SU-DHL-6 (cell line): ENCODE measurements at regions not wholly inside any gene's neighbourhood (a gene's known extent, or its start where the extent isn't known, plus 50 kb on each side); places are given as distances from the start of the nearest gene placed in this dataset.

Source experiments
- H2AFZ ChIP-seq: fragments of 200-600 bp; sonication (generic); 2 replicates; pipeline ENCODE4 v1.6.1; 2014; ENCODE audit warnings: low read depth, mild to moderate bottlenecking, moderate library complexity, mixed read lengths, antibody characterized with exemption, low read length; ENCODE audit not compliant: severe bottlenecking
- H3F3A ChIP-seq: fragments of 200-600 bp; shearing (Covaris generic); 2 replicates; pipeline ENCODE4 v1.6.0; 2016; ENCODE audit warnings: antibody characterized with exemption, mild to moderate bottlenecking; ENCODE audit not compliant: insufficient read depth
- H3K27ac ChIP-seq: fragments of 200-600 bp; sonication (generic); 2 replicates; pipeline ENCODE4 v1.5.1; 2016; ENCODE audit warnings: low read depth, mild to moderate bottlenecking, low read length, moderate library complexity, mixed read lengths
- H3K27me3 ChIP-seq: fragments of 200-600 bp; sonication (generic), shearing (Covaris generic); 2 replicates; pipeline ENCODE4 v1.6.0; 2014; ENCODE audit warnings: mild to moderate bottlenecking, low read length
- H3K36me3 ChIP-seq: fragments of 200-600 bp; sonication (generic); 2 replicates; pipeline ENCODE4 v1.6.1; 2014; ENCODE audit warnings: mild to moderate bottlenecking, low read length, mixed read lengths
- H3K4me2 ChIP-seq: fragments of 300-600, 200-600 bp; shearing (Covaris generic), sonication (generic); 2 replicates; pipeline ENCODE4 v1.6.0; 2014; ENCODE audit warnings: low read length, low read depth, mild to moderate bottlenecking; ENCODE audit not compliant: poor library complexity, severe bottlenecking
- H3K4me3 ChIP-seq: fragments of 200-600 bp; sonication (generic); 2 replicates; pipeline ENCODE4 v1.5.1; 2014; ENCODE audit warnings: antibody characterized with exemption, low read length, mild to moderate bottlenecking, mixed read lengths; ENCODE audit not compliant: insufficient read depth, poor library complexity, severe bottlenecking
- H3K79me2 ChIP-seq: fragments of 200-600 bp; sonication (generic); 2 replicates; pipeline ENCODE4 v1.6.1; 2014; ENCODE audit warnings: mild to moderate bottlenecking, low read length, moderate library complexity; ENCODE audit not compliant: insufficient read depth
- H3K9ac ChIP-seq: fragments of 200-600 bp; sonication (generic); 2 replicates; pipeline ENCODE4 v1.7.0; 2014; ENCODE audit warnings: mild to moderate bottlenecking, low read length
- H3K9me2 ChIP-seq: fragments of 200-600 bp; sonication (generic); replicated peaks from 2 replicates; pipeline ENCODE4 v1.6.1; 2014; ENCODE audit warnings: low read length; ENCODE audit not compliant: insufficient read depth
- H3K9me3 ChIP-seq: fragments of 200-600 bp; sonication (generic); 2 replicates; pipeline ENCODE4 v1.6.1; 2014; ENCODE audit warnings: low read length, mixed read lengths; ENCODE audit not compliant: insufficient read depth
- H4K20me1 ChIP-seq: fragments of 200-600 bp; sonication (generic); 2 replicates; pipeline ENCODE4 v1.6.1; 2014; ENCODE audit warnings: low read depth, mild to moderate bottlenecking, antibody characterized with exemption, low read length, moderate library complexity, mixed read lengths
- EZH2phosphoT487 ChIP-seq: fragments of 200-600 bp; sonication (generic), shearing (Covaris generic); conservative IDR thresholded peaks from 2 replicates; pipeline ENCODE4 v1.6.1; 2018; ENCODE audit warnings: mild to moderate bottlenecking, antibody characterized with exemption, low read length, moderate library complexity, mixed read lengths
- TF ChIP-seq, protein P1 (sequence below): fragments of 200-600 bp; sonication (generic); IDR thresholded peaks from one replicate; pipeline ENCODE4 v1.5.1; 2017; ENCODE audit warnings: antibody characterized with exemption, mild to moderate bottlenecking, low read length, moderate library complexity; ENCODE audit not compliant: insufficient read depth, poor library complexity, severe bottlenecking

DNA sequence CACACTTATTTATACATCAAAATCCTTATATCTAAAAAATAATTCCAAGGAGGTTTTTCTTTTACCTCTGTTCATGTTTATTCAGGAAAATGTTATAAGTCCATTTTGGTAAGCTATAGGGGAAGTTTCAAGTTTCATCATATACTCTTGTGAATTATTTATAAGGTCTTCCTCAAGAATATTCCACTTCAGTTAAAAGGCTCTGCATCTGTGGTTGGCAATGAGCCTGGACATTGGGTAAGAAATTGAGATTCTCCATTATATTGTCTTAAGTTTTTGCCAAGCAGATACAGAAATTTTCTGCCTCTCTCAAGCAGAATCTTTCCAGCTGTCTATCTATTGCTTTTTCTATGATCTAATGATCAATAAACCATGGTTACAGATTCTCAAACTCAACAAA lies 641.9 kb downstream of the NLGN4X start:
- H3K9me3 ChIP-seq = no peaks in the 10 kb centered on the region
- no peak overlapping the region for H3K27ac ChIP-seq
- no peak overlapping the region for H3K4me3 ChIP-seq
- no peak overlapping the region for H2AFZ ChIP-seq
- no peak overlapping the region for H3K9ac ChIP-seq
- no peak overlapping the region for H3K4me2 ChIP-seq
- H3K9me2 ChIP-seq = no peaks in the 10 kb centered on the region
- no peaks in the 10 kb centered on the region for H4K20me1 ChIP-seq
- H3F3A ChIP-seq = no peaks in the 10 kb centered on the region
- no peaks in the 10 kb centered on the region for H3K27me3 ChIP-seq
- H3K36me3 ChIP-seq = no peaks in the 10 kb centered on the region
- no peaks in the 10 kb centered on the region for H3K79me2 ChIP-seq
- no peak for TF ChIP-seq EZH2phosphoT487
- TF ChIP-seq, protein P1, sequence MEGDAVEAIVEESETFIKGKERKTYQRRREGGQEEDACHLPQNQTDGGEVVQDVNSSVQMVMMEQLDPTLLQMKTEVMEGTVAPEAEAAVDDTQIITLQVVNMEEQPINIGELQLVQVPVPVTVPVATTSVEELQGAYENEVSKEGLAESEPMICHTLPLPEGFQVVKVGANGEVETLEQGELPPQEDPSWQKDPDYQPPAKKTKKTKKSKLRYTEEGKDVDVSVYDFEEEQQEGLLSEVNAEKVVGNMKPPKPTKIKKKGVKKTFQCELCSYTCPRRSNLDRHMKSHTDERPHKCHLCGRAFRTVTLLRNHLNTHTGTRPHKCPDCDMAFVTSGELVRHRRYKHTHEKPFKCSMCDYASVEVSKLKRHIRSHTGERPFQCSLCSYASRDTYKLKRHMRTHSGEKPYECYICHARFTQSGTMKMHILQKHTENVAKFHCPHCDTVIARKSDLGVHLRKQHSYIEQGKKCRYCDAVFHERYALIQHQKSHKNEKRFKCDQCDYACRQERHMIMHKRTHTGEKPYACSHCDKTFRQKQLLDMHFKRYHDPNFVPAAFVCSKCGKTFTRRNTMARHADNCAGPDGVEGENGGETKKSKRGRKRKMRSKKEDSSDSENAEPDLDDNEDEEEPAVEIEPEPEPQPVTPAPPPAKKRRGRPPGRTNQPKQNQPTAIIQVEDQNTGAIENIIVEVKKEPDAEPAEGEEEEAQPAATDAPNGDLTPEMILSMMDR = no peak

DNA sequence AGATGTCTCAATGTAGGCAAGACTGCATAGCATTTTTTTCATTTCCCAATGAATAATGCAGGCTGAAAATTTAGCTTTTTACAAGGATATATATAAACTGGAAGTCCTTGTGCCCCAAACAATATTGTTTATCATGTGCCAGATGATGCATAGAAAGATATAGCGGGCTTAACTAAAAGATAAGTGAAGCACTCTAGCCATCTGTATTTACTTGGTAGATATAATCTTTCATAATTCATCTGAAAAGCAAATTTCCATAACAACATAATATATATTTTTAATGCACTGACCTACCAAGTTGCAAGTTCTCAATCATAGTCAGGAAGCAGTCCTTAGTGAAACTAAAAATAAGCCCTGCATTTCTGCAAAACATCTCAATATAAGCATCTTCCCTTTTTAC lies 653.3 kb downstream of the NLGN4X start:
- Histone ChIP-seq H3K36me3 (no peaks in the 10 kb centered on the region), H3F3A (no peaks in the 10 kb centered on the region), H3K9ac (no peak overlapping the region), H2AFZ (no peak overlapping the region), H3K9me2 (no peaks in the 10 kb centered on the region), H4K20me1 (no peaks in the 10 kb centered on the region), H3K79me2 (no peaks in the 10 kb centered on the region), H3K27me3 (no peaks in the 10 kb centered on the region), H3K27ac (no peak overlapping the region), H3K9me3 (no peaks in the 10 kb centered on the region), H3K4me2 (no peak overlapping the region), H3K4me3 (no peak overlapping the region)
- TF ChIP-seq, protein P1 = no peak
- no peak for TF ChIP-seq EZH2phosphoT487

DNA sequence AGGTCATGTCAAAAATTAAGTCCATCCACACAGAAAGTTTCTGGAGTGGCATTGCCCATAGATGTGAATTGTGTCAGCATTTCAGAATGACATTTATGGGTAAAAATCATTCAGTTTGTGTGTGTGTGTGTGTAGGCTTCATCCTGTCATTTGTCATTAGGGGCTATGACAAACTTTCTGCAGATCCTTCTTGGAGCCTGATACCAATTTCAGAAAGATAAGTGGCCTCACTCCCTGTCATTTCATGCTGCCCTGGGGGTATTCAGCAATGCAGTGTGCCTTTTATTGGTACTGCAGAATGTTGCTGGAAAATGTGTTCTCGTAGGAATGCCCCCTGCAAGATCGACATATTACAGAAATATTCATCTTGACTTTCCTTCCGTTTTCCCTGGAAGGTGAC lies 659.7 kb downstream of the NLGN4X start:
- H3K36me3 ChIP-seq = no peaks in the 10 kb centered on the region
- H3K9ac ChIP-seq = no peak overlapping the region
- H3F3A ChIP-seq = no peaks in the 10 kb centered on the region
- no peaks in the 10 kb centered on the region for H3K9me3 ChIP-seq
- TF ChIP-seq EZH2phosphoT487 = no peak
- TF ChIP-seq, protein P1 = no peak
- no peaks in the 10 kb centered on the region for H3K9me2 ChIP-seq
- no peaks in the 10 kb centered on the region for H4K20me1 ChIP-seq
- no peaks in the 10 kb centered on the region for H3K79me2 ChIP-seq
- no peak overlapping the region for H2AFZ ChIP-seq
- no peak overlapping the region for H3K4me2 ChIP-seq
- H3K27me3 ChIP-seq = no peaks in the 10 kb centered on the region
- no peak overlapping the region for H3K4me3 ChIP-seq
- no peak overlapping the region for H3K27ac ChIP-seq
